Inflammatory macrophage treated with lipopolysaccharide for 4 hours (primary cell): ENCODE measurements at regions not wholly inside any gene's neighbourhood (a gene's known extent, or its start where the extent isn't known, plus 50 kb on each side); places are given as distances from the start of the nearest gene placed in this dataset.
A peak's percentile ranks its signal among the peaks of the same experiment; 100 is the strongest.
"Not testable (repeated sequence)": the region's sequence is repeated elsewhere in the genome, so short reads cannot be mapped to it uniquely, and the experiment has no call there.

ENCODE experiments used
- DNase-seq: peaks from one replicate; pipeline ENCODE4 v3.0.0-alpha.2; 2020

DNA sequence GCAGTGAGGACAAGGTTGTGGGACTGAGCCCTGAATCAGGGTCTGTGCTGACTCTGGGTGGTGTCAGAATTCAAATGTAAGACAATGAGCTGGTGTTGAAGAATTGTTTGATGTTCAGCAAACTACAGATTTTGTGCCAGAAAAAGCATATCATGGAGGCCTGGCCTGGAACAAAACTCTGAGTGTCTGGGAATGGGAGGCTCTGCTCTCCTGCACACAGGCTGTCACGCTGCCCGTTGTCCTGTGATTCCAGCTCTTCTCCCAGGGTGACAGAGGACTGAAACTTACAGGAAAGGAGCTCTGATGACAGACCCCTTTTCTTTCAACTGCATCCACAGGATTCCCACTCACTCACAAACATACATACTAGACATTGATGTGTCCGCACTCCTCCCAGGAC lies 120.1 kb downstream of the ZNF486 start:
- DNase-seq, result no peak

DNA sequence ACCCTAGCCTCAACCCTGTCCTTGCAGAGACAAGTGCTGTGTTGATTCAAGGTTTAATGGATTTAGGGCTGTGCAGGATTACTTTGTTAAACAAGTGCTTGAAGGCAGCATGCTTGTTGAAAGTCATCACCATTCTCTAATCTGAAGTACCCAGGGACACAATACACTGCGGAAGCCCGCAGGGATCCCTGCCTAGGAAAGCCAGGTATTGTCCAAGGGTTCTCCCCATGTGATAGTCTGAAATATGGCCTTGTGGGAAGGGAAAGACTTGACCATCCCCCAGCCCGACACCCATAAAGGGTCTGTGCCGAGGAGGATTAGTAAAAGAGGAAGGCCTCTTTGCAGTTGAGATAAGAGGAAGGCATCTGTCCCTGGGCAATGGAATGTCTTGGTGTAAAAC lies 118.9 kb downstream of the ZNF486 start:
- DNase-seq, result not testable (repeated sequence)

DNA sequence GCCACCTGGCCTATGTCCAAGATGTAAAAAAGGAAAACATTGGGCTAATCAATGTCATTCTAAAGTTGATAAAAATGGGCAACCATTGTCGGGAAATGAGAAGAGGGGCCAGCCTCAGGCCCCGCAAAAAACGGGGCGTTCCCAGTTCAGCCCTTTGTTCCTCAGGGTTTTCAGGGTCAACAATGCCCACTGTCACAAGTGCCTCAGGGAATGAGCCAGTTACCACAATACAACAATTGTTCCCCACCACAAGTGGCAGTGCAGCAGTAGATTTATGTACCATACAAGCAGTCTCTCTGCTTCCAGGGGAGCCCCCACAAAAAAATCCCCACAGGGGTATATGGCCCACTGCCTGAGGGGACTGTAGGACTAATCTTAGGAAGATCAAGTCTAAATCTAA lies 112.5 kb downstream of the ZNF486 start:
- DNase-seq, result no peak

DNA sequence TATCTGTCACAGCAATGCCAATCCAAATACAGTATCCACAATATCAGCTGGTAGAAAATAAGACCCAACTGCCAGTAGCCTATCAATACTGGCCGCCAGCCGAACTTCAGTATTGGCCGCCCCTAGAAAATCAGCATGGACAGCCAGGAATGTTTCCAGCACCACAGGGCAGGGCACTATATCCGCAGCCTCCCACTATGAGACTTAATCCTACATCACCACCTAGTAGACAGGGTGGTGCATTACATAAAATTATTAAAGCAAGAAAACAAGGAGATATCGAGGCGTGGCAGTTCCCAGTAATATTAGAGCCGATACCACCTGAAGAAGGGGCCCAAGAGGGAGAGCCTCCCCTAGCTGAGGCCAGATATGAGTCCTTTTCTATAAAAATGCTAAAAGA lies 111.3 kb downstream of the ZNF486 start:
- peak; percentile 33 for DNase-seq

DNA sequence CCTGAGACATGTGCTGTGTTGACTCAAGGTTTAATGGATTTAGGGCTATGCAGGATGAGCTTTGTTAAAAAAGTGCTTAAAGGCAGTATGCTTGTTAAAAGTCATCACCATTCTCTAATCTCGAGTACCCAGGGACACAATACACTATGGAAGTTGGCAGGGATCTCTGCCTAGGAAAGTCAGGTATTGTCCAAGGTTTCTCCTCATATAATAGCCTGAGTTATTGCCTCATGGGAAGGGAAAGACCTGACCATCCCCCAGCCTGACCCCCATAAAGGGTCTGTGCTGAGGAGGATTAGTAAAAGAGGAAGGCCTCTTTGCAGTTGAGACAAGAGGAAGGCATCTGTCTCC lies 109.7 kb downstream of the ZNF486 start:
- DNase-seq, result not testable (repeated sequence)

DNA sequence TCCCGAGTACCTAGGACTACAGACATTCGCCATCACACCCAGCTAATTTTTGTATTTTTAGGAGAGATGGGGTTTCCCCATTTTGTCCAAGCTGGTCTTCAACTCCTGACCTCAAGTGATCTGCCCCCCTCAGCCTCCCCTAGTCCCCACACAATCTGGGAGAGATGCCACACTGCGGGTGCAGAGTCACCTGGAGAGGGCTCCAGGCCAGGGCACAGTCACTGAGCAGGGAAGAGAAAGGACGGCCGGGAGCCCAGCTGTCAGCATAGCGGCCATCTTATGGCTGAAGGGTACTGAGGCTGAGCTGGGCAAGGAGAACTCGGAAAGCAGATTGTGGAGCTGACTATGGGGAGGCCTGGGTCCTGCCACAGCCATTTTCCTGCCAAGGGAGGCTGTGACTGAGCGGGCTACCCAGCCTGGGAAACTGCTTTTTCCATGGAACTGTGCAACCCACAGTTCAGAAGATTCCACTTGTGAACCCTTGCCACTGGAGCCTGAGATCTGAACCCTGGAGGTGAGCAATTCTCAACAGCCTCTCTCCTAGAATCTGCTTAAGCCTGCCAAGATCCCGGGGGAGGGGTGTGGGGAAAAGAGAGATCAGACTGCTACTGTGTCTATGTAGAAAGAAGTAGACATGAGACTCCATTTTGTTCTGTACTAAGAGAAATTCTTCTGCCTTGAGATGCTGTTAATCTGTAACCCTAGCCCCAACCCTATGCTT lies 109.2 kb downstream of the ZNF486 start:
- no peak for DNase-seq

DNA sequence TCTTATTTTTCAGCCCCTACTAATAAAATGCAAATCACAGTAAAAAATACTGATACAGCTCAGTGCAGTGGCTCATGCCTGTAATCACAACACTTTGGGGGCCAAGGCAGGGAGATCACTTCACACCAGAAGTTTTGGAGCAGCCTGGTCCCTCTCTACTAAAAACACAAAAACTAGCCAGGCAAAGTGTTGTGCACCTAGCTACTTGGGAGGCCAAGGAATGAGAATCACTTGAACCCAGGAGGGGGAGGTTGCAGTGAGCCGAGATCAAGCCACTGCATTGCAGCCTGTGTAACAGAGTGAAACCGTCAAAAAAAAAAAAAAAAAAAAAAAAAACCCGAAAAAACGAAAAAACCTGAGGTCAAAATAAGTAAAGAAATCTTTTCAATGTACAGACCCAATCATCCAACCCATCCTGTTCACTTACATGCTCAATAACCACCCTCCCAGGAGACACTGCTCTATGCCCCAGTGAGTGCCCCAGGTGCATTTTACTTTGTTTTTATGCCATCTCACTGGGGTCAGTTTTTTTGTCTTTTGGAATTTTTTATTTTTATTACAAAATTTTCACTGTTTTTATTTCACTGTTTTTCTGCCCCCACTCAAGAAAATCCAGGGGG lies 107.0 kb downstream of the ZNF486 start:
- DNase-seq, result no peak

DNA sequence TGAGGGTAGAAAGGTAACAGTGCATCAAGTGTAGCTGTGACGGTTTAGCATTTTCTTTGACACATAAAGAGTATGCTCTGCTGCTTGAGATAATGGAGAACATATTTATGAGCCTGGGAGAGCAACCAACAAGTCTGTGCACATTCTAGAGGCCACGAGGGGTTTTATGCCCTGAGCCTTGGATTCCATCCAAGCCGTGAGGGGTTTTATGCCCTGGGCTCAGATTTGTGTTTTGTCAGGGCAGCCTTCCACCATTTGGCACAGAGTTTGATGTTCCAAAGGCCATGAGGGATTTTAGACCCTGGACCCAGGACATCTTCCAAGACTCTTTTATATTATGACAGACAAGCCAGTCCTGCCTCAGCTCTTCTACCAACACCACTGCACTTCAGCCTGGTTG lies 106.4 kb downstream of the ZNF486 start:
- no peak for DNase-seq

DNA sequence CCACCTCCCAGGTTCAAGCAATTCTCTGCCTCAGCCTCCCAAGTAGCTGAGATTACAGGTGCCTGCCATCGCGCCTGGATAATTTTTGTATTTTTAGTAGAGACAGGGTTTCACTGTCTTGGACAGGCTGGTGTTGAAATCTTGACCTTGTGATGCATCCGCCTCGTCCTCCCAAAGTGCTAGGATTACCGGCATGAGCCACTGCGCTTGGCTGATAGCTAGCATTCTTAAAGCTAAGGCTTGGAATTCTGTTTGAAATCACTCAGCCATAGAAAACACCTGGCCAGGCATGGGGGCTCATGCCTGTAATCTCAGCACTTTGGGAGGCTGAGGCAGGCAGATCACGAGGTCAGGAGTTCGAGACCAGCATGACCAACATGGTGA lies 105.6 kb downstream of the ZNF486 start:
- DNase-seq, result not testable (repeated sequence)

DNA sequence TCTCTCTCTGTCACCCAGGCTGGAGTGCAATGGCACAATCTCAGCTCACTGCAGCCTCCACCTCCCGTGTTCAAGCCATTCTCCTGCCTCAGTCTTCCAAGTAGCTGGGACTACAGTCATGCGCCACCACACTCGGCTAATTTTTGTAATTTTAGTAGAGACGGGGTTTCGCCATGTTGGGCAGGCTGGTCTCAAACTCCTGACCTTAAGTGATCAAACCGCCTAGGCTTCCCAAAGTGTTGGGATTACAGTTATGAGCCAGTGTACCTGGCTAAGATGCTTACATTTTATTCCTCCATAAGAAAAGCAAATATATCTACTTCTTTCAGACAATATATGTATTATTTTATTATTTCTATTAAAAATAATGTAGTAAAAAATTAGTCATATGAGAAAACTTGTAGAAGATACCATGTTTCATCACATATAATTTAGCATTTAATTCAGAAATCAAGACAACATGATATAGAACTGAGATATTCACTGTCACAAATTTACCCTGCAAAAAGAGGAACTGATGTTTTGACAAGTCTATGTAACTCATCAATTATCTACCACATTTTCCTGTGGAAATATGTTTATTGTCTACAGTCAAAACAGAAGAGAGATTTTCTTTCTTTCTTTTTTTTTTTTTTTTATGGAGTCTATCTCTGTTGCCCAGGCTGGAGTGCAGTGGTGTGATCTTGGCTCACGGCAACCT lies 105.1 kb downstream of the ZNF486 start:
- not testable (repeated sequence) for DNase-seq

DNA sequence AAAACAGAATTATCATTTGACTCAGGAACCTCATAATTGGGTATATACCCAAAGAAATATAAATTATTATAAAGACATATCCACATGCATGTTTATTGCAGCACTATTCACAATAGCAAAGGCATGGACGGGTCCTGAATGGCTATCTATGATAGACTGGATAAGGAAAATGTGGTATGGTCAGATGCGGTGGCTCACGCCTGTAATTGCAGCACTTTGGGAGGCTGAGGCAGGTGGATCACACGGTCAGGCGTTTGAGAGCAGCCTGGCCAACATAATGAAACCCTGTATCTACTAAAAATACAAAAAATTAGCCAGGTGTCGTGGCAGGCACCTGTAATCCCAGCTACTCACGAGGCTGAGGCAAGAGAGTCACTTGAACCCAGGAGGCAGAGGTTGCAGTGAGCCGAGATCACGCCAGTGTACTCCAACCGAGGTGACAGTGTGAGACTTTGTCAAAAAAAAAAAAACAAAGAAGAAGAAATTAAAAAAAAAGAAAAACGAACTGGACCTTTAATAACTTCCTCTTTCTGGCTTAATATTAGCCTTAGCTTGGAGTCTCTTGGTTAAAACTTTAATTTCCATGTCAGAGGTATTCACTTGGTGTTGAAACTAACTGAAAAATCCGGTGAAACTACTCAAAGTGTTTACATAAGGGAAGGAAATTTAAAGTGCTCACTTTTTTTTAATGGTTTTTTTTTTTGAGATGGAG lies 104.4 kb downstream of the ZNF486 start:
- no peak for DNase-seq

DNA sequence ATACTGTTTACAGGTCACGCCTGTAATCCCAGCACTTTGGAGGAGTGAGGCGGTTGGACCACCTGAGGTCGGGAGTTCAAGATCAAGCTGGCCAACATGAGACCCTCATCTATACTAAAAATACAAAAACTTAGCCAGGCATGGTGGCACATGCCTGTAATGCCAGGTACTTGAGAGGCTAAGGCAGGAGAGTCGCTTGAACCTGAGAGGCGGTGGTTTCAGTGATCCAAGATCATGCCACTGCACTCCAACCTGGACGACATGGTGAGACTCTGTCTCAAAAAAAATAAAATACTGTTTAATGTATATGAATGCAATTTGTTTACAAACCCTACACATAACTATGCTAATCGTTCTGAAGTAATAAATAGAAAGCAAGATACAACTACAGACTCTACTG lies 102.4 kb downstream of the ZNF486 start:
- no peak for DNase-seq

DNA sequence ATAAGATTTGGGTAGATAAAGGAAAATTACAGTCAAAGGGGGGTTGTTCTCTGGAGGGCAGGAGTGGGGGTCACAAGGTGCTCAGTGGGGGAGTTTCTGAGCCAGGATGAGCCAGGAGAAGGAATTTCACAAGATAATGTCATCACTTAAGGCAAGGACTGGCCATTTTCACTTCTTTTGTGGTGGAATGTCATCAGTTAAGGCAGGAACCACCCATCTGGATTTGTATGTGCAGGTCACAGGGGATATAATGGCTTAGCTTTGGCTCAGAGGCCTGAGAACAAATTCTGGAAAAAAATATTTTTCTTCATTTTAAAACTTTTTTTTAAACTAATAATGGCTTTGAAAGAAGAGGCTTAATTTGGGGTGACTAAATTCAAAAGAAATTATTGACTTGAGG lies 94.5 kb downstream of the ZNF486 start:
- not testable (repeated sequence) for DNase-seq

DNA sequence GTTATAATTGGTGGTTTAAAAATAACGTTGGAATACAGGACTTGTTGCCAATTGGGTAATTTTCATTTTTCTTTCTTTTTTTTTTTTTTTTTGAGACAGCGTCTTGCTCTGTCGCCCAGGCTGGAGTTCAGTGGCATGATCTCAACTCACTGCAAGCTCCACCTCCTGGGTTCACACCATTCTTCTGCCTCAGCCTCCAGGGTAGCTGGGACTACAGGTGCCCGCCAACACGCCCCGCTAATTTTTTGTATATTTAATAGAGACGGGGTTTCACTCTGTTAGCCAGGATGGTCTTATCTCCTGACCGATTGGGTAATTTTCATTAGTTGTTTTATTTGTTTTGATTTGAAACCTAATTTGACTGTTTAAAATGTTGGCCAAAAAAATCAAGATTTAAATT lies 93.7 kb downstream of the ZNF486 start:
- not testable (repeated sequence) for DNase-seq

DNA sequence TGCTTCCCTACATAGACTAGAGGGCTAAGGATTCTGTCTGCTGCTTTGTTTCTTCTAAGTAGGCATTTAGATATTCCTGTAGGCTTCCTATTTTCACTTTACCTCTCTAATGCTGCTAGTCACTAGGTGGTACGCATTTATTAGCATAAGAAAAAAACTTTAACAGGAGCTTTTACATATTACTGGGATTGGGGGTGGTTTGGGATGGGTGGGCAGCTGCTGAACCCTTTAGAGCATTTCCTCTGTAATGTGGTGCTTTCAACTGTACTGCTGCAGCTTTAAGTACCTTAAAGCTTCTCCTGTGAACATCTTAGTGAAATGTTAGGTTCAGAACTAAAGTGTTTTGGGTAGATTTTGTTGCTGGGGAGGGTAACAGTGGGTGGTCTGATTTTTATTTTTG lies 92.6 kb downstream of the ZNF486 start:
- DNase-seq, result no peak

DNA sequence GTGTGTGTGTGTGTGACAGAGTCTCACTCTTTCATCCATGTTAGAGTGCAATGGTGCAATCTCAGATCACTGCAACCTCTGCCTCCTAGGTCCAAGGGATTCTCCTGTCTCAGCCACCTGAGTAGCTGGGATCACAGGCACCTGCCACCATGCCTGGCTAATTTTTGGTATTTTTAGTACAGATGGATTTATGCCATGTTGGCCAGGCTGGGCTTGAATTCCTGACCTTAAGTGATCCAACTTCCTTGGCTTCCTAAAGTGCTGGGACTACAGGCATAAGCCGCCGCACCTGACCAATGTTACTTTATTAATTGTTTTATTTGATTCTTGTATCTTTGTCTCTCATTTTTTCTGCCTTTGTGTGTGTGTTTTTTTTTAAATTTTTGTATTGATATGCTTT lies 89.6 kb downstream of the ZNF486 start:
- DNase-seq, result no peak

DNA sequence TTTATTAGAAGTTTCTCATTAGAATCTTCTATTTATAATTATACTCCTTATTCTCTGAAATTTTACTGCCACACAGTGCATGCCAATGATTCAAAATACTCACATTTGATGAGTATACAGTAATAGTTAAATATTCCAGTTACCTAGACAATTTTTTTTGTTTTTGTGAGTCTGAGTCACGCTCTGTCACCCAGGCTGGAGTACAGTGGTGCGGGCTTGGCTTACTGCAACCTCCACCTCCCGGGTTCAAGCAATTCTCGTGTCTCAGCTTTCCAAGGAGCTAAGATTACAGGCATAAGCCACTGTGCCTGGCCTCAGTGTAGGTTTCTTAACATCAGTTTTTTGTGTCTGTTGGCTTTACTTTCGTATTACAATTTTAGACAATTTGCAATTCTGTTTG lies 87.1 kb downstream of the ZNF486 start:
- DNase-seq, result no peak

DNA sequence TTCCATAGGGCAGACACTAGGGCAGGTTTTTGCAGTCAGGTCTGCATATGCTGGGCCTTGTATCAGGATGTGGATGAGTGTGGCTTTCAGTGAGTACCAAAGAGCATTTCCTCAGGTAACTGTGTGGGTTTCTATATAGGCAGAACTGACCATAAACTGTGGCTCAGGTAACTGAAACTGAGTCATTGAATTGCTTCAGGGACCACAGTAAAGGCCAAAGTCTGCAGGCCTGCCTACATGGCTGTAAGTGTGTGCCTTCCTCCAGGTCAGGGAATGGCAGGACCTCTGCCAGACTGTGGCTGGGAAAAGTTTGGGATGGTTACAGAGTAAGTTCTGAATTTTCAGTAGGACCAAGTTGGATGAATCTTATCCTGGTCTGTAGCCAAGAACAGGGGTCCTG lies 85.6 kb downstream of the ZNF486 start:
- DNase-seq, result no peak

DNA sequence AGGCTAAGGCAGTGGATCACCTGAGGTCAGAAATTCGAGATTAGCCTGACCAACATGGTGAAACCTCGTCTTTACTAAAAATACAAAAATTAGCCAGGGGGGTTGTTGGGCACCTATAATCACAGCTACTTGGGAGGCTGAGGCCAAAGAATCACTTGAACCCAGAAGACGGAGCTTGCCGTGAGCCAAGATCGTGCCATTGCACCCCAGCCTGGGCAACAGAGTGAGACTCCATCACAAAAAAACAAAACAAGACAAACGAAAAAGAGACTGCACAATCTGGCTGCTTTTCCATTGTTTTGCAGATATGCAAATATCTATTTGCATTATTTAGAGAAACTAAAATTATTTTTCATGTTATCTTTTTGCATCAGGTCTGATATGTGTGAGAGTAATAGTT lies 83.6 kb downstream of the ZNF486 start:
- no peak for DNase-seq

DNA sequence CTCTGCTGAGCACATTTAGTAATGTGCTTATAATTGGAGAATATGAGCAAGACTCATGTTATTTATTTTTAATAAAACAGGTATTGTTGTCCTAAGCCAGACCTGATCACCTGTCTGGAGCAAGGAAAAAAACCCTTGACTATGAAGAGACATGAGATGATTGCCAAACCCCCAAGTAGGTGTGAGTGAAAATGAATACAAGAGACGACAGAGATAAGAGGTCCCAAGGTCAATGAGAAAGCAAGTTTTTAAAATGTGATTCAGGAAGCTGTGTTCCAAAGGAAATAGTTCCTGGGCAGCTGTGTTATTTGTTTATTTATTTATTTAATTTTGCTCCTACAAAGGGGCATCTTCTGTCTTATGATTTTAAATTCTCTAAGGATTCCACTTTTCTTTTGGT lies 83.1 kb downstream of the ZNF486 start:
- no peak for DNase-seq
